H1 (cell line): ENCODE measurements at regions not wholly inside any gene's neighbourhood (a gene's known extent, or its start where the extent isn't known, plus 50 kb on each side); places are given as distances from the start of the nearest gene placed in this dataset.

Experiments
- CTCF ChIA-PET: fragments of 300-600 bp; sonication (Branson Sonifier 250); formaldehyde crosslinking; loops from one replicate; lab custom pipeline; 2021; ENCODE audit not compliant: partially characterized antibody; lab: Charles Lee
- POLR2A ChIA-PET: fragments of 300-600 bp; sonication (Branson Sonifier 250); formaldehyde crosslinking; loops from one replicate; lab custom pipeline; 2021; ENCODE audit warnings: inconsistent platforms; ENCODE audit not compliant: partially characterized antibody; lab: Charles Lee
- DNase-seq, 2 experiments: peaks; one replicate each; pipeline versions ENCODE4 v3.0.0 to v3.0.0-alpha.2; 2010 to 2022; ENCODE audit warnings: low spot score in 2 of 2, low read depth in 1 of 2, mixed read lengths in 1 of 2
- FAIRE-seq: peaks from 2 replicates; lab custom pipeline; 2011; peaks lifted over from hg19 to GRCh38; lab: Jason Lieb, UNC
- H2AFZ ChIP-seq: 2 replicates; pipeline ENCODE4 v1.8.1; 2012; ENCODE audit warnings: low read length, inconsistent platforms
- H2AK5ac ChIP-seq: 2 replicates; pipeline ENCODE4 v1.6.1; 2013; ENCODE audit warnings: low read depth, low read length
- H2BK120ac ChIP-seq: replicated peaks from 2 replicates; pipeline ENCODE3; 2013; ENCODE audit warnings: low read depth, low read length, inconsistent platforms
- H2BK12ac ChIP-seq: 2 replicates; pipeline ENCODE4 v1.6.1; 2013; ENCODE audit warnings: low read depth, low read length
- H2BK15ac ChIP-seq: 2 replicates; pipeline ENCODE4 v1.6.1; 2013; ENCODE audit warnings: low read length
- H2BK20ac ChIP-seq: 2 replicates; pipeline ENCODE4 v1.6.1; 2013; ENCODE audit warnings: low read length
- H2BK5ac ChIP-seq: 2 replicates; pipeline ENCODE4 v1.6.1; 2013; ENCODE audit warnings: low read depth, low read length
- H3K14ac ChIP-seq: 2 replicates; pipeline ENCODE4 v1.6.1; 2013; ENCODE audit warnings: inconsistent platforms; ENCODE audit not compliant: insufficient read length
- H3K18ac ChIP-seq: 2 replicates; pipeline ENCODE4 v1.6.1; 2013; ENCODE audit warnings: low read length; ENCODE audit errors: extremely low read depth
- H3K23ac ChIP-seq: 2 replicates; pipeline ENCODE4 v1.6.1; 2013; ENCODE audit warnings: inconsistent platforms; ENCODE audit not compliant: insufficient read length
- H3K23me2 ChIP-seq: 2 replicates; pipeline ENCODE4 v1.6.1; 2013; ENCODE audit warnings: low read depth, low read length
- H3K27ac ChIP-seq: 2 replicates; pipeline ENCODE4 v1.6.1; 2011; ENCODE audit warnings: low read depth, low read length, inconsistent platforms
- H3K27me3 ChIP-seq, 4 experiments: replicated peaks in 1 of 4; 1 replicate in 1 of 4; 2 replicates in 3 of 4; pipeline versions ENCODE4 v1.6.1 to v1.8.1; 2011 to 2013; ENCODE audit warnings: low read length in 3 of 4, mild to moderate bottlenecking in 3 of 4, inconsistent platforms in 2 of 4, mixed read lengths in 2 of 4, moderate library complexity in 1 of 4; ENCODE audit not compliant: control insufficient read depth in 3 of 4, insufficient read depth in 3 of 4; ENCODE audit errors: extremely low read depth in 1 of 4
- H3K36me3 ChIP-seq, 4 experiments: 2 replicates each; pipeline versions ENCODE4 v1.6.1 to v1.8.1; 2011 to 2013; ENCODE audit warnings: mild to moderate bottlenecking in 4 of 4, low read length in 3 of 4, moderate library complexity in 2 of 4, control low read depth in 1 of 4, inconsistent platforms in 1 of 4; ENCODE audit not compliant: insufficient read depth in 4 of 4, control insufficient read depth in 2 of 4
- H3K4ac ChIP-seq: replicated peaks from 2 replicates; pipeline ENCODE3; 2013; ENCODE audit warnings: low read length, low read depth, mixed read lengths, inconsistent platforms; ENCODE audit not compliant: insufficient read length
- H3K4me1 ChIP-seq, 4 experiments: replicated peaks in 1 of 4; 1 replicate in 1 of 4; 2 replicates in 3 of 4; pipeline versions ENCODE4 v1.6.1 to v1.8.1; 2011 to 2013; ENCODE audit warnings: low read length in 3 of 4, inconsistent platforms in 2 of 4, mixed read lengths in 1 of 4; ENCODE audit not compliant: insufficient read depth in 4 of 4, control insufficient read depth in 3 of 4
- H3K4me2 ChIP-seq, 2 experiments: 2 replicates each; pipeline versions ENCODE4 v1.6.1 to v1.8.1; 2011 to 2013; ENCODE audit warnings: low read depth in 2 of 2, low read length in 2 of 2, control low read depth in 1 of 2, inconsistent platforms in 1 of 2, mild to moderate bottlenecking in 1 of 2; ENCODE audit not compliant: insufficient read depth in 1 of 2
- H3K4me3 ChIP-seq, 4 experiments: fragments of 200-600, 300-600 bp in 1 of 4; sonication (generic), shearing (Covaris generic), sonication (Bioruptor Twin) in 1 of 4; 2 replicates each; pipeline versions ENCODE4 v1.5.1 to v1.8.1; 2011 to 2016; ENCODE audit warnings: low read length in 4 of 4, low read depth in 3 of 4, control low read depth in 2 of 4, inconsistent platforms in 2 of 4, mild to moderate bottlenecking in 2 of 4, mixed read lengths in 1 of 4, moderate library complexity in 1 of 4; ENCODE audit not compliant: insufficient read depth in 2 of 4; ENCODE audit errors: extremely low read depth in 1 of 4
- H3K56ac ChIP-seq: replicated peaks from 2 replicates; pipeline ENCODE3; 2013; ENCODE audit warnings: low read depth, mild to moderate bottlenecking, mixed read lengths, low read length, inconsistent platforms; ENCODE audit not compliant: insufficient read length
- H3K79me1 ChIP-seq: 2 replicates; pipeline ENCODE4 v1.6.1; 2013; ENCODE audit warnings: low read depth, low read length, control low read depth
- H3K79me2 ChIP-seq, 2 experiments: 2 replicates each; pipeline versions ENCODE4 v1.6.1 to v1.8.1; 2012 to 2013; ENCODE audit warnings: low read length in 2 of 2, mild to moderate bottlenecking in 2 of 2, inconsistent platforms in 1 of 2; ENCODE audit not compliant: insufficient read depth in 2 of 2, control insufficient read depth in 1 of 2
- H3K9ac ChIP-seq, 4 experiments: replicated peaks in 1 of 4; 1 replicate in 1 of 4; 2 replicates in 3 of 4; pipeline versions ENCODE4 v1.6.1 to v1.8.1; 2011 to 2013; ENCODE audit warnings: low read depth in 3 of 4, low read length in 3 of 4, control low read depth in 2 of 4, mild to moderate bottlenecking in 2 of 4, moderate library complexity in 2 of 4, inconsistent platforms in 1 of 4; ENCODE audit errors: extremely low read depth in 1 of 4
- H3K9me3 ChIP-seq, 2 experiments: 2 replicates each; pipeline versions ENCODE4 v1.6.1 to v1.8.1; 2012 to 2013; ENCODE audit warnings: mild to moderate bottlenecking in 2 of 2, moderate library complexity in 2 of 2, control low read depth in 1 of 2, inconsistent platforms in 1 of 2, low read depth in 1 of 2, low read length in 1 of 2, mixed read lengths in 1 of 2; ENCODE audit not compliant: insufficient read depth in 2 of 2
- H4K20me1 ChIP-seq, 2 experiments: replicated peaks in 1 of 2; 2 replicates each; pipeline versions ENCODE3 to v1.8.1; 2011 to 2013; ENCODE audit warnings: inconsistent platforms in 2 of 2, low read length in 2 of 2, mild to moderate bottlenecking in 1 of 2; ENCODE audit not compliant: insufficient read depth in 2 of 2, control insufficient read depth in 1 of 2
- H4K5ac ChIP-seq: 2 replicates; pipeline ENCODE4 v1.6.1; 2013; ENCODE audit warnings: low read length, low read depth, mixed read lengths, inconsistent platforms; ENCODE audit not compliant: insufficient read length
- H4K8ac ChIP-seq: 2 replicates; pipeline ENCODE4 v1.8.0; 2013; ENCODE audit warnings: mild to moderate bottlenecking, moderate library complexity, low read length, inconsistent platforms; ENCODE audit not compliant: insufficient read depth; ENCODE audit errors: extremely low read depth
- H4K91ac ChIP-seq: replicated peaks from 2 replicates; pipeline ENCODE3; 2013; ENCODE audit warnings: low read length, mixed read lengths, inconsistent platforms; ENCODE audit not compliant: insufficient read length
- ASH2L ChIP-seq: fragments of 200-600, 300-600 bp; sonication (generic); IDR thresholded peaks from one replicate; pipeline ENCODE4 v1.7.1; 2017; ENCODE audit warnings: low read length
- BRCA1 ChIP-seq: IDR thresholded peaks from 2 replicates; pipeline ENCODE4 v1.6.1; 2012; ENCODE audit warnings: low read depth, low read length, improper control_type of control experiment
- CBX5 ChIP-seq: fragments of 300-800, 300-1000 bp; sonication (generic); IDR thresholded peaks from 2 replicates; pipeline ENCODE4 v1.7.1; 2016; ENCODE audit warnings: antibody characterized with exemption, low read length, low read depth
- CBX8 ChIP-seq: fragments of 300-800, 300-1000 bp; sonication (generic); IDR thresholded peaks from 2 replicates; pipeline ENCODE4 v1.7.1; 2016; ENCODE audit warnings: low read depth, low read length, borderline replicate concordance
- JUND ChIP-seq: IDR thresholded peaks from 2 replicates; pipeline ENCODE4 v1.6.1; 2011; ENCODE audit warnings: mild to moderate bottlenecking, improper control_type of control experiment, low read length
- KDM1A ChIP-seq: fragments of 200-600, 300-600 bp; sonication (generic); IDR thresholded peaks from 2 replicates; pipeline ENCODE4 v1.7.1; 2016; ENCODE audit warnings: mild to moderate bottlenecking, low read length, borderline replicate concordance
- SIN3A ChIP-seq, 2 experiments: IDR thresholded peaks in 1 of 2; conservative IDR thresholded peaks in 1 of 2; 2 replicates each; pipeline ENCODE4 v1.6.1; 2011 to 2012; ENCODE audit warnings: low read length in 2 of 2, improper control_type of control experiment in 1 of 2, low read depth in 1 of 2, mild to moderate bottlenecking in 1 of 2
- SP2 ChIP-seq: IDR thresholded peaks from 2 replicates; pipeline ENCODE4 v1.6.1; 2012; ENCODE audit warnings: mild to moderate bottlenecking, low read length, inconsistent platforms
- WGBS, 2 experiments: shearing (Covaris generic) in 1 of 2; methylation state at CpG; one replicate each; pipeline versions ENCODE4 v1.1.6 to v1.1.7; 2013 to 2015; ENCODE audit warnings: low lambda C conversion rate in 2 of 2, mixed read lengths in 2 of 2, inconsistent platforms in 1 of 2, low coverage in 1 of 2, missing lambda C conversion rate in 1 of 2; ENCODE audit not compliant: insufficient replicate concordance in 2 of 2, insufficient coverage in 1 of 2, insufficient read length in 1 of 2; ENCODE audit errors: extremely low coverage in 1 of 2, missing lambda C conversion rate in 1 of 2; 5-methylcytosine and 5-hydroxymethylcytosine counted together

GRCh38 chr5:174811438-174811837, 87.1 kb downstream of the MSX2 start:
- no peaks in the 10 kb centered on the region for H3K79me1 ChIP-seq
- no peak overlapping the region for H3K4me3 ChIP-seq
- ChIA-PET POLR2A (no interaction called here), CTCF (no interaction called here)
- H2AK5ac ChIP-seq = no peak overlapping the region
- no peak overlapping the region for H3K4ac ChIP-seq
- no peaks in the 10 kb centered on the region for H3K79me2 ChIP-seq
- no peak overlapping the region for H3K56ac ChIP-seq
- no peak overlapping the region for H3K14ac ChIP-seq
- no peak overlapping the region for H3K23ac ChIP-seq
- no peaks in the 10 kb centered on the region for H3K27me3 ChIP-seq
- no peak overlapping the region for H3K9ac ChIP-seq
- H4K5ac ChIP-seq = no peak overlapping the region
- H3K27ac ChIP-seq = no peak overlapping the region
- no peaks in the 10 kb centered on the region; the same call in 1 of the 2 replicates for H3K23me2 ChIP-seq
- H2BK120ac ChIP-seq = no peak overlapping the region
- H3K4me2 ChIP-seq = no peak overlapping the region
- H3K4me1 ChIP-seq = no peaks in the 10 kb centered on the region
- H3K9me3 ChIP-seq = no peaks in the 10 kb centered on the region
- no peak overlapping the region for H4K91ac ChIP-seq
- no peaks in the 10 kb centered on the region for H4K20me1 ChIP-seq
- no peak overlapping the region for H2BK15ac ChIP-seq
- 71% methylated on average over 1 of the region's 1 CpG; no CpG with 5 or more reads in 1 of the 2 experiments for whole genome bisulfite sequencing, 2 experiments
- H4K8ac ChIP-seq = no peak overlapping the region
- DNase-seq (no peak), FAIRE-seq (no peak)
- no peak overlapping the region for H2AFZ ChIP-seq
- no peak overlapping the region for H2BK5ac ChIP-seq
- no peak overlapping the region for H2BK20ac ChIP-seq
- H3K36me3 ChIP-seq = no peaks in the 10 kb centered on the region
- H3K18ac ChIP-seq = no peak overlapping the region
- no peak overlapping the region for H2BK12ac ChIP-seq
- TF ChIP-seq SIN3A (conservative IDR thresholded peaks at IDR 0.05 in 1 of 2, IDR thresholded peaks at IDR 0.05 in 1 of 2; ENCODE audit: low read depth in 1 of 2, low read length in 2 of 2) (no peak), BRCA1 (no peak), CBX5 (no peak), JUND (no peak), SP2 (no peak), CBX8 (no peak), ASH2L (no peak), KDM1A (no peak)
